RWPE2 (cell line): ENCODE measurements at regions not wholly inside any gene's neighbourhood (a gene's known extent, or its start where the extent isn't known, plus 50 kb on each side); places are given as distances from the start of the nearest gene placed in this dataset.

Source experiments
- ATAC-seq: fragments of 200-7000 bp; cut with Tn5 transposase; 3 replicates; pipeline ENCODE4 v1.9.1; 2021; ENCODE audit warnings: low read depth
- DNase-seq: peaks from one replicate; pipeline ENCODE4 v3.0.0-alpha.2; 2020; ENCODE audit warnings: low spot score
- H3K27ac ChIP-seq: fragments of 450-650 bp; 2 replicates; pipeline ENCODE4 v1.5.1; 2017; ENCODE audit warnings: mild to moderate bottlenecking; ENCODE audit not compliant: poor library complexity, severe bottlenecking
- H3K27me3 ChIP-seq: fragments of 250-450 bp; sonication (Bioruptor Pico); 2 replicates; pipeline ENCODE4 v1.5.1; 2021; ENCODE audit warnings: mild to moderate bottlenecking, moderate library complexity; ENCODE audit not compliant: insufficient read depth, poor library complexity, severe bottlenecking
- H3K36me3 ChIP-seq: fragments of 250-450 bp; sonication (Bioruptor Pico); 2 replicates; pipeline ENCODE4 v1.5.1; 2020; ENCODE audit warnings: low read depth, mild to moderate bottlenecking, moderate library complexity
- H3K4me1 ChIP-seq: fragments of 250-450 bp; sonication (Bioruptor Pico); 2 replicates; pipeline ENCODE4 v1.5.1; 2021; ENCODE audit warnings: mild to moderate bottlenecking, moderate library complexity; ENCODE audit not compliant: insufficient read depth, poor library complexity, severe bottlenecking
- H3K4me3 ChIP-seq: fragments of 250-450 bp; sonication (Bioruptor Pico); 2 replicates; pipeline ENCODE4 v1.5.1; 2021; ENCODE audit warnings: mild to moderate bottlenecking, moderate library complexity; ENCODE audit not compliant: severe bottlenecking
- H3K9me3 ChIP-seq: fragments of 250-450 bp; sonication (Bioruptor Pico); 2 replicates; pipeline ENCODE4 v1.5.1; 2021; ENCODE audit warnings: mild to moderate bottlenecking, moderate library complexity; ENCODE audit not compliant: severe bottlenecking
- CTCF ChIP-seq: fragments of 450-650 bp; IDR thresholded peaks from one replicate; pipeline ENCODE4 v1.5.1; 2017; ENCODE audit warnings: mild to moderate bottlenecking, moderate library complexity; ENCODE audit not compliant: poor library complexity, severe bottlenecking

GRCh38 chr5:158165647-158166046, 306.7 kb upstream of the CLINT1 start:
- ATAC-seq (no peak), DNase-seq (no peak)

GRCh38 chr5:158164296-158165047, 305.5 kb upstream of the CLINT1 start:
- Histone ChIP-seq H3K4me1 (no peaks in the 10 kb centered on the region), H3K4me3 (no peak overlapping the region), H3K9me3 (no peaks in the 10 kb centered on the region), H3K27me3 (peaks cover 12% of the 10 kb centered on the region), H3K36me3 (no peaks in the 10 kb centered on the region), H3K27ac (no peak overlapping the region)
- TF ChIP-seq CTCF: no peak
- ATAC-seq: no peak
- no peak for DNase-seq

More at GRCh38 chr5:158165647-158166046, 306.7 kb upstream of the CLINT1 start:
- Histone ChIP-seq H3K9me3 (no peaks in the 10 kb centered on the region), H3K36me3 (no peaks in the 10 kb centered on the region), H3K4me1 (no peaks in the 10 kb centered on the region), H3K27ac (no peak overlapping the region), H3K27me3 (peaks cover 12% of the 10 kb centered on the region), H3K4me3 (no peak overlapping the region)
- TF ChIP-seq CTCF: no peak

DNA sequence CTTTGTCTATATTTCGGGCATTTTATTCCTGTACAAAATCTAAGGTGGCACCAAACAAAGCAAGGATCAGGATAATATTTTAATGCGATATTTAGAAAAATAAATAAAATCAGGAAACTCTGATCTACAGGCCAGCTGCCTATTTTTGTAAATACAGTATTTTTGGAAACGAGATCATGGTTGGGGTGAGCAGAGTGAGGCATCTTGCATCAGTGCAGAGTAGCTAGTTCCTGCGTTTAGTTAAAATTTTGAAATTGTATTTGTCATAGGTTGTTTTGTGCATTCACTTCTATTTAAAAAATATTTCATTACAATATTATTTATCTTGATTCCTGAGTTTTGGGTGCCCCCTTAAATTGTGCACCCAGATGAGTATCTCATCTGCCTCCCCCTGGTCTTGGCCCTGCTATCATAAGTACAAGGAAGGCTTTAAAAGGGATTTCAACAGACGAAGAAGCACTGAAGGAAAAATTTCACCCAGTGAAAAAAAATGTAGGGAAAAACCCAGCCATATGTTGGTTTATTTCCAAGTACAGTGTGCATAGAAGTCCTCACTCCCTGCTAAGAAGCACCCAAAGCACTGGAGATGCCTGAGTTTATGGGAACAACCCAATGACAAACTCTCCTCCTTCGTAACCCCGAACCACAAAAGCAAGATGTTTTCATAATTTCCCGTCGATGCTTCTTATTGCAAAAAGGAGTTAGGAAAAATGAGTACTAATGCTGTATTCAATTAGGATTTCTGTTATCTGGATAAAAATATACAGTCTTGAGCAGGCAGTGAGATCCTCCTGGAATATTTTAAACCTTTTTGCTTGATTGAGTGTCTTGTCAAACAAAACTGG, 304.7 kb upstream of the CLINT1 start:
- no peak for TF ChIP-seq CTCF
- ATAC-seq: no peak
- no peaks in the 10 kb centered on the region for H3K36me3 ChIP-seq
- no peaks in the 10 kb centered on the region for H3K9me3 ChIP-seq
- no peak for DNase-seq
- no peaks in the 10 kb centered on the region for H3K4me1 ChIP-seq
- no peak overlapping the region for H3K27ac ChIP-seq
- peaks cover 12% of the 10 kb centered on the region for H3K27me3 ChIP-seq
- no peak overlapping the region for H3K4me3 ChIP-seq

- no peak for TF ChIP-seq CTCF
- ATAC-seq (no peak), DNase-seq (no peak)
- H3K4me1 ChIP-seq: no peaks in the 10 kb centered on the region
- H3K9me3 ChIP-seq: no peaks in the 10 kb centered on the region
- H3K4me3 ChIP-seq: no peak overlapping the region
- peaks cover 12% of the 10 kb centered on the region for H3K27me3 ChIP-seq
- no peak overlapping the region for H3K27ac ChIP-seq
- H3K36me3 ChIP-seq: no peaks in the 10 kb centered on the region
Observed at GRCh38 chr5:158162479-158163034, 303.6 kb upstream of the CLINT1 start.
